ENCODE measurements at regions not wholly inside any gene's neighbourhood (a gene's known extent, or its start where the extent isn't known, plus 50 kb on each side); places are given as distances from the start of the nearest gene placed in this dataset.
"Not testable (repeated sequence)": the region's sequence is repeated elsewhere in the genome, so short reads cannot be mapped to it uniquely, and the experiment has no call there.

- DNase-seq (ENCODE audit: low spot score) = no peak
Measured at GRCh38 chr10:6984971-6985370, 404.9 kb upstream of the PRKCQ start.

- not testable (repeated sequence) for DNase-seq (ENCODE audit: low spot score)
Measured at GRCh38 chr10:6984016-6984415, 403.9 kb upstream of the PRKCQ start.

GRCh38 chr10:6980353-6980752 lies 400.3 kb upstream of the PRKCQ start:
- DNase-seq (ENCODE audit: low spot score) = no peak

- no peak for DNase-seq (ENCODE audit: low spot score)
Measured at GRCh38 chr10:6979371-6979770, 399.3 kb upstream of the PRKCQ start.

GRCh38 chr10:6978187-6978627 lies 398.1 kb upstream of the PRKCQ start:
- no peak for DNase-seq (ENCODE audit: low spot score)

- no peak for DNase-seq (ENCODE audit: low spot score)
Measured at GRCh38 chr10:6977398-6978186, 397.5 kb upstream of the PRKCQ start.

- DNase-seq (ENCODE audit: low spot score) = no peak
Measured at GRCh38 chr10:6973899-6974298, 393.8 kb upstream of the PRKCQ start.

GRCh38 chr10:6972226-6972625 lies 392.1 kb upstream of the PRKCQ start:
- no peak for DNase-seq (ENCODE audit: low spot score)

- no peak for DNase-seq (ENCODE audit: low spot score)
Measured at GRCh38 chr10:6969659-6970058, 389.6 kb upstream of the PRKCQ start.

GRCh38 chr10:6964543-6964942 lies 384.5 kb upstream of the PRKCQ start:
- no peak for DNase-seq (ENCODE audit: low spot score)

GRCh38 chr10:6962576-6962975 lies 382.5 kb upstream of the PRKCQ start:
- DNase-seq (ENCODE audit: low spot score) = no peak

GRCh38 chr10:6958711-6959110 lies 378.6 kb upstream of the PRKCQ start:
- no peak for DNase-seq (ENCODE audit: low spot score)

GRCh38 chr10:6958254-6958653 lies 378.2 kb upstream of the PRKCQ start:
- DNase-seq (ENCODE audit: low spot score) = no peak

GRCh38 chr10:6957851-6958250 lies 377.8 kb upstream of the PRKCQ start:
- DNase-seq (ENCODE audit: low spot score) = no peak

- no peak for DNase-seq (ENCODE audit: low spot score)
Measured at GRCh38 chr10:6956562-6956961, 376.5 kb upstream of the PRKCQ start.

GRCh38 chr10:6953271-6953801 lies 373.3 kb upstream of the PRKCQ start:
- no peak for DNase-seq (ENCODE audit: low spot score)

GRCh38 chr10:6951732-6952131 lies 371.7 kb upstream of the PRKCQ start:
- DNase-seq (ENCODE audit: low spot score) = no peak

GRCh38 chr10:6950133-6950532 lies 370.1 kb upstream of the PRKCQ start:
- no peak for DNase-seq (ENCODE audit: low spot score)

GRCh38 chr10:6944436-6944835 lies 364.4 kb upstream of the PRKCQ start:
- DNase-seq (ENCODE audit: low spot score) = no peak

- no peak for DNase-seq (ENCODE audit: low spot score)
Measured at GRCh38 chr10:6938384-6938783, 358.3 kb upstream of the PRKCQ start.

- no peak for DNase-seq (ENCODE audit: low spot score)
Measured at GRCh38 chr10:6936931-6937330, 356.9 kb upstream of the PRKCQ start.

GRCh38 chr10:6929148-6929830 lies 349.2 kb upstream of the PRKCQ start:
- DNase-seq (ENCODE audit: low spot score) = no peak

GRCh38 chr10:6928586-6928985 lies 348.5 kb upstream of the PRKCQ start:
- DNase-seq (ENCODE audit: low spot score) = no peak

All from GM03348 (cell line).